Left lung (tissue), 4 donors: ENCODE measurements at regions not wholly inside any gene's neighbourhood (a gene's known extent, or its start where the extent isn't known, plus 50 kb on each side); places are given as distances from the start of the nearest gene placed in this dataset.

Source experiments
- ATAC-seq: fragments of 200-7000 bp; cut with Tn5 transposase; one replicate; pipeline ENCODE4 v1.9.1; 2020; ENCODE audit warnings: moderate library complexity
- DNase-seq, 4 donors: peaks; one replicate each; pipeline ENCODE4 v3.0.0-alpha.2; 2013 to 2020
- H3K27ac ChIP-seq, 2 donors: fragments of 200-600 bp; sonication (generic) in 1 of 2; one replicate each; pipeline versions ENCODE4 v1.5.0 to v1.8.0; 2020 to 2021
- H3K27me3 ChIP-seq, 2 donors: fragments of 200-600 bp; sonication (generic) in 1 of 2; one replicate each; pipeline versions ENCODE4 v1.5.0 to v1.8.0; 2020 to 2021
- H3K36me3 ChIP-seq, 2 donors: fragments of 200-600 bp; sonication (generic) in 1 of 2; one replicate each; pipeline versions ENCODE4 v1.5.0 to v1.8.0; 2020 to 2021
- H3K4me1 ChIP-seq, 2 donors: fragments of 200-600 bp; one replicate each; pipeline ENCODE4 v1.8.0; 2021
- H3K4me3 ChIP-seq, 2 donors: fragments of 200-600 bp; sonication (generic) in 1 of 2; one replicate each; pipeline versions ENCODE4 v1.5.0 to v1.8.0; 2020 to 2021; ENCODE audit warnings: mild to moderate bottlenecking in 1 of 2
- H3K9me3 ChIP-seq, 2 donors: fragments of 200-600 bp; sonication (generic) in 1 of 2; one replicate each; pipeline versions ENCODE4 v1.5.0 to v1.8.0; 2020 to 2021
- CTCF ChIP-seq, 2 donors: fragments of 200-600 bp; sonication (generic) in 1 of 2; IDR thresholded peaks; one replicate each; pipeline versions ENCODE4 v1.5.0 to v1.8.0; 2021; ENCODE audit warnings: antibody characterized with exemption in 2 of 2
- intact Hi-C, 2 donors: fragments of 100-400 bp; cut with DNase I; formaldehyde crosslinking; loops; one replicate each; pipeline versions ENCODE4 v1.11.2 to v1.14.2; 2022
- donor health status: DM: no; HTN: yes; CAD: no.
- donor health status: DM: no; HTN: no; CAD: no.

GRCh38 chr18:986552-986951 lies 81.9 kb downstream of the ADCYAP1 start:
- peak; percentile 80 for ATAC-seq
- Histone ChIP-seq H3K9me3 (no peaks in the 10 kb centered on the region), H3K4me3 (no peak overlapping the region)

GRCh38 chr18:987325-988186 lies 82.9 kb downstream of the ADCYAP1 start:
- H3K27ac ChIP-seq = no peak overlapping the region
- TF ChIP-seq CTCF (IDR thresholded peaks at IDR 0.05) = no peak
- H3K4me1 ChIP-seq = no peaks in the 10 kb centered on the region
- H3K27me3 ChIP-seq = no peaks in the 10 kb centered on the region
- H3K4me3 ChIP-seq = no peak overlapping the region
- DNase-seq (no peak), ATAC-seq (peak; percentile 58)
- intact Hi-C loops = no loop called here
- H3K36me3 ChIP-seq = no peaks in the 10 kb centered on the region
- H3K9me3 ChIP-seq = peaks cover 0 to 1% of the 10 kb centered on the region in 2 donors

More at GRCh38 chr18:986552-986951, 81.9 kb downstream of the ADCYAP1 start:
- H3K27ac ChIP-seq = no peak overlapping the region
- H3K27me3 ChIP-seq = no peaks in the 10 kb centered on the region
- no peaks in the 10 kb centered on the region for H3K4me1 ChIP-seq
- no peak for DNase-seq
- TF ChIP-seq CTCF (IDR thresholded peaks at IDR 0.05) = no peak
- intact Hi-C loops = no loop called here
- no peaks in the 10 kb centered on the region for H3K36me3 ChIP-seq

- DNase-seq (no peak), ATAC-seq (no peak)
- no peak for TF ChIP-seq CTCF (IDR thresholded peaks at IDR 0.05)
- Histone ChIP-seq H3K27me3 (no peaks in the 10 kb centered on the region), H3K4me3 (no peak overlapping the region), H3K9me3 (peaks cover 0 to 10% of the 10 kb centered on the region in 2 donors), H3K4me1 (no peaks in the 10 kb centered on the region), H3K27ac (no peak overlapping the region), H3K36me3 (no peaks in the 10 kb centered on the region)
- intact Hi-C loops = no loop called here
Observed at GRCh38 chr18:989425-989824, 84.8 kb downstream of the ADCYAP1 start.

GRCh38 chr18:990197-990596 lies 85.5 kb downstream of the ADCYAP1 start:
- Histone ChIP-seq H3K27me3 (no peaks in the 10 kb centered on the region), H3K4me3 (no peak overlapping the region), H3K36me3 (no peaks in the 10 kb centered on the region), H3K4me1 (no peaks in the 10 kb centered on the region), H3K9me3 (peaks cover 0 to 11% of the 10 kb centered on the region in 2 donors), H3K27ac (no peak overlapping the region)
- intact Hi-C loops = no loop called here
- ATAC-seq = no peak
- no peak for TF ChIP-seq CTCF (IDR thresholded peaks at IDR 0.05)
- DNase-seq = no peak

- intact Hi-C loops = no loop called here
Observed at GRCh38 chr18:991441-991840, 86.8 kb downstream of the ADCYAP1 start.

More at GRCh38 chr18:991441-991840, 86.8 kb downstream of the ADCYAP1 start:
- H3K9me3 ChIP-seq = peaks cover 0 to 14% of the 10 kb centered on the region in 2 donors
- no peaks in the 10 kb centered on the region for H3K27me3 ChIP-seq
- DNase-seq (no peak), ATAC-seq (no peak)
- H3K4me1 ChIP-seq = no peaks in the 10 kb centered on the region
- no peaks in the 10 kb centered on the region for H3K36me3 ChIP-seq
- no peak for TF ChIP-seq CTCF (IDR thresholded peaks at IDR 0.05)
- H3K27ac ChIP-seq = no peak overlapping the region
- H3K4me3 ChIP-seq = no peak overlapping the region
